HG03558 (cell line): ENCODE measurements at regions not wholly inside any gene's neighbourhood (a gene's known extent, or its start where the extent isn't known, plus 50 kb on each side); places are given as distances from the start of the nearest gene placed in this dataset.
"Not testable (repeated sequence)": the region's sequence is repeated elsewhere in the genome, so short reads cannot be mapped to it uniquely, and the experiment has no call there.

Experiments
- ATAC-seq: cut with Tn5 transposase; IDR thresholded peaks from one replicate; pipeline ENCODE4 v1.9.1; 2021; ENCODE audit warnings: moderate number of reproducible peaks; ENCODE audit not compliant: unreplicated experiment; ENCODE audit errors: extremely low read depth

DNA sequence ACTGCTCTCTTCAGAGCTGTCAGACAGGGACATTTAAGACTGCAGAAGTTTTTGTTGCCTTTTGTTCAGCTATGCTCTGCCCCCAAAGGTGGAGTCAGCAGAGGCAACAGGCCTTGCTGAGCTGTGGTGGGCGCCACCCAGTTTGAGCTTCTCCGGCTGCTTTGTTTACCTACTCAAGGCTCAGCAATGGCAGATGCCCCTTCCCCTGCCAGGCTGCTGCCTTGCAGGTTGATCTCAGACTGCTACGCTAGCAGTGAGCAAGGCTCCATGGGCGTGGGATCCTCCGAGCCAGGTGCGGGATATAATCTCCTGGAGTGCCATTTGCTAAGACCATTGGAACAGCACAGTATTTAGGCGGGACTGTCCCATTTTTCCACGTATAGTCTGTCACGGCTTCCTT, 371.4 kb upstream of the AMOT start:
- no peak for ATAC-seq

DNA sequence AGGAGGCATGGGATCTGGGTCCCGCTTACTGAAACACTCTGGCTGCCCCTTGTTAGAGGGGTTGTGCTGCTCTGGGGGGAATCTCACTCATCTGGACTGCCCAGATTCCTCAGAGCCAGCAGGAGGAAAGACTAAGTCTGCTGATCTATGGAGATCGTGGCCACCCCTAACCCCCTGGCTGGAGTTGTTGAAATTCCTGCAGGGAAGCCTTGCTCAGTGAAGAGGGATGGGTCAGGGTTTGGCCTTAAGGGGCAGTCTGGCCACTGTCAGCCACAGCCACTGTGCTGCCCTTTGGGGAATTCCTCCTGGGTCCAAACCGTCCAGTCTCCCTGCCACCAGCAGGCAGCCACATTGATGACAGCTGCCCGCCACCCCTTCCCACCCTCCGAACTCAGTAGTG, 362.0 kb upstream of the AMOT start:
- no peak for ATAC-seq

DNA sequence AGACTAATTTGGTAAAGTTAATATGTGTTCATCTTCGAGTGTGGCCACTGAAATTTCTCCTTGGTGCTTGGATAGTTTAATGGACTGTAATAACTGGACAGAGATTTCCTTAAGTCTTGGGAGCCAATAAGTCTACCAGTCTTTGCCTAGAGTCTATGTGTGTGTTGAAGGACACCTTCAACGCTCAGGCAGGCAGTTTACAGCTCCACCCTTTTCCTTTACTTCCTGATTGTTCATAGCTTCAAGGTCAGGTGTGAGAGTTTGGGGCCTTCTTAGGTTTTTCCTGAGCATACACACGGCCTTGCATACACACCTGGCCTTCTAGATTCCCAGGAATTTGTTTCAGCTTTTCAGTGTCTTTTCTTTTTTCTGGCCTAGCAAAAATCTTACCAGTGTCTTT, 355.3 kb upstream of the AMOT start:
- no peak for ATAC-seq

DNA sequence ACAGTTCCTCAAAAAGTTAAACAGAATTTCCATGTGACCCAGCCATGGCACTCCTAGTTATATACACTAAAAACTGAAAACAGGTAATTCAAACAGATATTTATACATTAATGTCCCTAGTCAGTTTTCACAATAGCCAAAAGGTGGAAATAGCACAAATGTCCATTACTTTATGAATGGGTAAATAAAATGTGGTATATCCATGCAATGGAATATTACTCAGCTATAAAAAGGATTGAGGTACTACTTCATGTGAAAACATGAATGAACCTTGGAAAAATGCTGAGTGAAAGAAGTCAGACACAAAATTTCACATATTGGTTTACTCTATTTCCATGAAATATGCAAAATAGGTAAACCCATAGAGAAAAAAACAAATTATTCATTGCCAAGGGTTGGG, 351.8 kb upstream of the AMOT start:
- no peak for ATAC-seq

- ATAC-seq = no peak
Observed at GRCh38 chrX:113157496-113157895, 316.9 kb upstream of the AMOT start.

- ATAC-seq = not testable (repeated sequence)
Observed at GRCh38 chrX:113154315-113154714, 313.7 kb upstream of the AMOT start.

DNA sequence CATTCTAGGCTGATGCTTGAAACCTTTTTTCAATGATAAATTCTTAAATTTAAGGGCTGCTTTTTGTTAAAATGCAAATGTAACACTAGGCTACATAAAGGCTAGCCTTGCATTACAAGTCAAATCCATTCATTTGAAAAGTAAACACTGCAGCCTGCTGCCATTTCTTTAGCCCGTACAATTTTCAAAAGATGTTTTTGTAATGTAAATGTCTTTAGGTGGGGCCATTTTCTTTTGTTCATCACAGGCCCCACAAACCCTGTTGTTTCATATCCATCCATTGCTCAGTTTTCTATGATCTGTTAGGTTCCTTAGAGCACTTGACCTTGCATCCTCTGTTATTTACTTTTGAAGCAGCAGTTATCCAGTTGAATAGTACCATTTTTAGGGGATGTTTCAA, 296.2 kb upstream of the AMOT start:
- ATAC-seq = no peak

DNA sequence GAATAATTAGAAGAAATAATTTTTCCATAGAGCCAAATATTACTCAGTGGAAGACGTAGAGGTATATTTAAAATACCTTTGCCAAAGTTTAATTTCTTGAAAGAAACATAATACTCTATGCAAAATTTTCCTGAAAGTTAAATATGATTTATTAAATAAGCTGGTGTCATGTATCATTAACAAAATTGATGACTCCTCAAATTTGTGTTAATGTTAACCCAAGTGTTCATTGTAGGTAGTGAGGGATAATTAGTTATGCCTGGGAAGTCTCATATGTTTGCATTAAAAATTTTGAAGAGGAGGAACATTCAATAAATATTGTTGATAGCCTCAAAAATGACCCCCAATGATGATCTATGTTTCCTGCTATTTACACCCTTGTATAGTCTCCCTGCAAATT, 292.7 kb upstream of the AMOT start:
- no peak for ATAC-seq

DNA sequence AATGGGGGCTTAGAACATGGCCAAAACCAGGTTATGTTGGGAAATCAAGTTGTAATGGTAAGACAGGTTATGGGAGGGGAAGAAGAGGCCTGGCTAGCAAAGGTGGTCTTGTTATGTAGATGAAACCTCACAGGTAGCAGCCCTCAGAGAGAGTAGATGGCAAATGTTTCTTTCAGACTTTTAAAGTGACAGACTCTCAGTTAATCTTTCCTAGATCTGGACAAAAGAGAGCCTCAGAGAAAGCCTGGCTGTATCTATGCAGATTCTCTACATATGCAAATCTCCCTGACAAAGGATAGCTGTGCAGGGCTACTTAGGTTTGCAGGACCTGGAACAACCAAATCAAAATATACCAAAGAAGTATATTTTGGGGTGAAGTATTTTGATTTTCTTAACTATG, 284.1 kb upstream of the AMOT start:
- no peak for ATAC-seq

DNA sequence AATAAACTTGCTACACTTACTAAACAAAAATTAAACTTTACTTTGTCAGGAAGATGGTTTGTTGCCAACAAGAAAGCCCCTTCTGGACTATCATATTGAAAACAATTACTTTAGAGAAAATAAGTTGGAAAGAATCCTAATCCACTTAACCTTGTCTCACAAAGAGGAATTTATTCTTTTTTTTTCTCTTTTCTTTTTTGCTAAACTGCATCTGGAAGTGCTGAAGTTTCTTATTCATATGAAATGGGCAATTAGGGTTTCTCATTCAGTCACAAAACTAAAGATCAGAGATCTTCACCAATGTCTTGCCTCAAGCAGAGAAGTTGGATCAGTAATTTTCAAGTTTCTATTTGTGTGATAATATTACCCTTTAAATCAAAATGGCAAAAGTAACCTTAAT, 234.9 kb upstream of the AMOT start:
- no peak for ATAC-seq

DNA sequence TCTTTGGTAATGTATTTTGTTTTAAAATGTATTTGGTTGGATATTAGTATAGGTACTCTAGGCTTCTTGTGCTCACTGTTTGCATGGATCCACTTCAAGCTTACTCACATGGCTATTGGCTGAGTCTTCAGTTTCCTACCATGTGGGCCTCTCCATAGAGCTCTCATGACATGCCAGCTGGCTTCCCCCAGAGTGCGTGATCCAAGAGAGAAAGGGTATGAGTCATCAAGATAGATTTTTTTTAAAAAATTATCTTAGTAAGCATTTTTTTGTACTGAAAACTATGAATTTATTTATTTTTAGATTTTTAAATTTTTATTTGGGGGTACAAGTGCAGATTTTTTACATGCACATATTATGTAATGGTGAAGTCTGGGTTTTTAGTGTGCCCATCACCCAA, 219.1 kb upstream of the AMOT start:
- ATAC-seq = no peak

- no peak for ATAC-seq
Observed at GRCh38 chrX:113058634-113059033, 218.0 kb upstream of the AMOT start.

DNA sequence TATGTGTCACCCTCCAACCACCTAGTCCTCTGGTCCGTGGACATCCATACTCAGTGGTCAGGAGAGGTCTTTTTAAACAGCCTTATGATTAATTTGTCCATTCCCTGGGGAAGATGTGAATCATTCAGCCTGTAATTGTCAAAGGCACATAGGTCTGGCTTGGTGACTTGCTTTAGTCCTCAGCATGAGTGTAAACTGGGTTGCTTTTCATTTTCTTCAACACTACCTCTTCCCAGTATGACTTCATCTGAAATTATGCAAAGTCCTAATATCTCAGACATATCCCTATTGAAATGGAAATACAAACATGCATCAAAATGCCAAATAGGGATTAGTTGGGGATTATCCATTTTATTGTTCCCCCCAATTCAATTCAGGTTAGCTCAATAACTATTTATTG, 208.3 kb upstream of the AMOT start:
- no peak for ATAC-seq

GRCh38 chrX:113048480-113048879, 207.8 kb upstream of the AMOT start:
- ATAC-seq = no peak

DNA sequence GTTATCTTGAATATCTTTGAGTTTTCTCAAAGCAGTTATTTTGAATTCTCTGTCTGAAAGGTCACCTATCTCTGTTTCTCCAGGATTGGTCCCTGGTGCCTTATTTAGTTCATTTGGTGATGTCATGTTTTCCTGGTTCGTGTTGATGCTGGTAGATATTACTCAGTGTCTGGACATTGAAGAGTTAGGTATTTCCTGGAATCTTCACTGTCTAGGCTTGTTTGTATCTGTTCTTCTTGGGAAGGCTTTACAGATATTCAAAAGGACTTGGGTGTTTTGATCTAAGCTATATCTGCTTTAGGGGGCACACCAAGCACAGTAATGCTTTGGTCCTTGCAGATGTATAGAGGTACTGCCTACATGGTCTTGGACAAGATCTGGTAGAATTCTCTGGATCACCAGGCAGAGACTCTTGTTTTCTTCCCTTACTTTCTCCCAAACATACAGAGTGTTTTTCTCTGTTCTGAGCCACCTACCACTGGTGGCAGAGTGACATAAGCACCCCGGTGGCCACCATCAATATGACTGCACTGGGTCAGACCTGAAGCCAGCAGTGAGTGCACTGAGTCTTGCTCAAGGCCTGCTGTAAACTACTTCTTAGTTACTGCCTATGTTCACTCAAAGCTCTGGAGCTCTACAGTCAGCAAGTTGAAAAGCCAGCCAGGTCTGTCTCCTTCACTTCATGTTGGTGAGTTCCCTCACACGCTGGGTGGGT, 193.5 kb upstream of the AMOT start:
- ATAC-seq = no peak

DNA sequence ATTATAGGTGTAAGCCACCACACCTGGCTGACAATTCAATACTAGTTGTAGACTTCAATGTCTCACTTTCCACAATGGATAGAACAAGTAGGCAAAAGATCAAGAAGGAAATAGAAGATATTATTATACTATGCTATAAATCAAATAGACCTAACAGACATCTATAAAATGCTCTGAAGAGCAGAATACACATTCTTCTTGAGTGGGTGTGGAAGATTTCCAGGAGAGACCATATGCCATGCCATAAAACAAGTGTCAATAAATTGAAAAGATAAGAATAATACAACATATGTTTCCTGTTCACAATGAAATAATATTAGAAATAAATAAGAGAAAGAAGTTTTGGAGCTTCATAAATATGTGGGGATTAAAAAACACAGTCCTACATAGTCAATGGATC, 179.3 kb upstream of the AMOT start:
- ATAC-seq = no peak

DNA sequence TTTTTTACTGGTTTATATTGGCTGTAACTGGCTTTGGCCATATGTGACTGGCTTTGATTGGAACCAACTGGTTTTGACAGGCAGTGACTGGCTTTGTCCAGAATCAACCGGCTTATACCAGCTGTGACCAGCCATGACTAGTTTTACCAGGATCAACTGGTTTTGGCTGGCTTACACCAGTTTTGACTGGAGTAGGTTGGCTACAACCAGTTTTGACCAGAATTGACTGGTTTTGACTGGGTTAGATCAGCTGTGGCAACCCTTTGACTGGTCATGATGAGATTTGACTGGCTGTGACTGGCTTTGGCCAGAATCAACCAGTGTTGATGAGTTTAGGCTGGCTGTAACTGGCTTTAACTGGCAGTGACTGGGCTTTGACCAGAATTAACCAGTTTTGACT, 169.2 kb upstream of the AMOT start:
- no peak for ATAC-seq

DNA sequence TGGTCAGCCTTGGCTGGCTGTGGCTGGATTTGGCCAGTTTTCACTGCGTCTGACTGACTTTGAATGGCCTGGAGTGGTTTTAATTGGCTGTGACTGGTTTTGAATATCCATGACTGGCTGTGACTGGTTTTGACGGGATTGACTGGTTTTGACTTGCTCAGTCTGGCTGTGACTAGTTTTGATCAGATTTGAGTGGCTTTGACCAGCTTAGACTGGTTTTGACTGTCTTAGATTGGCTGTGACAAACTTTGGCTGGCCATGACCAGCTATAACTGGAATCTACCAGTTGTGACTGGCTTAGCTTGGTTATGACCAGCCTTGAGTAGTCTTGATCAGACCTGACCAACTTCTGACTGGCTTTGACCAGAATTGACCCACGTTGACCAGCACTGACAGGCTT, 168.4 kb upstream of the AMOT start:
- ATAC-seq = no peak

DNA sequence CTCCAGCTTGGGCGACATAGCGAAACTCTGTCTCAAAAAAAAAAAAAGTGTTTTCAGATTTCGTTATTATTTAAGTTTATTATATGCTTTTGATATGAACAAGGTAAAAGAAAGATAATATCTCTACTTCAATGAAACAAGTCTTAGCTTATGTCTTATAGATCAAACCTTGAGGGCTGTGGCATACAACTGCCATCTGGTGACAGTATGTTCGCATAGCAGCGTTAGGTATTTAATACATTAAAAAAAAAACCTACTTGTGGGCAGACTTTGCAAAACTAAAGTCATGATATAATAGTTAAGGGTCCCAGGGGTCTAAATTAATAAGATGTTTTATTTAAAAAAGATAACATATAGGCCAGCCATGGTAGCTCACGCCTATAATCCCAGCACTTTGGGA, 161.2 kb upstream of the AMOT start:
- ATAC-seq = no peak

DNA sequence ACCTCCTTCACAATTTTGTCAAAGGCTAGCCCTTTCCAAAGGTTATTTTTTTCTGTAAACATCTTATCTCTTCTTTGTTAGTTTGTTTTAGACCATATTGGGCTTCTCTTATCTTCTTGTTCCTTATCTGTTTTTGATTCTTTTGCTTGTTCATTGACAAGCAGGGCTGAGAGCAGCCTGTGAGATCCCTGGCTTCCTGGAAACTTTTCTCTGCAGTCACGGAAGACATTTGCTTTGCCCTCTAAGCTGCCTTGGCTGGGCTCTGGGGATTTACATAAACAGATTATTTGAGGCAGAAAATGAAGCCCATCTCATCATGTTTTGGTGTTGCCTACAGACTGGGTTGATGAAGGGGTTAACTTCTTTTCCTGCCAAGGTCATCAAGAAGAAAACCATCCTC, 157.4 kb upstream of the AMOT start:
- no peak for ATAC-seq

GRCh38 chrX:112991801-112992200, 151.2 kb upstream of the AMOT start:
- ATAC-seq = no peak

DNA sequence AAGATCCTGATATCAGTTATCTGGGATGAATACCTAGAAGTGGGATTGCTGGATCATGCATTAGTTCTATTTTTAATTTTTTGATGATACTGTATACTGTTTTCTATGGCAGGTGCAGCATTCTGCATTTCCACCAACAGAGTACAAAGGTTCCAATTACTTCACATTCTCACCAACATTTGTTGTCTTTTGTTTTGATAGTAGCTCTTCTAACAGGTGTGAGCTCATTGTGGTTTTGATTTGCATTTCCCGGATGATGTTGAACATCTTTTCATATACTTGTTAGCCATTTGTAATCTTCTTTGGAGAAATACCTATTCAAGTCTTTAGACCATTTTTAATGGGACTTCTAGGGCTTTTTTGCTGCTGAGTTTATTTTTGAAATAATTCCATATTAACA, 139.2 kb upstream of the AMOT start:
- ATAC-seq = no peak
